ENCODE measurements at regions not wholly inside any gene's neighbourhood (a gene's known extent, or its start where the extent isn't known, plus 50 kb on each side); places are given as distances from the start of the nearest gene placed in this dataset.

- TF ChIP-seq GMEB1 (CRISPR knock-in tag; IDR thresholded peaks at IDR 0.05), result no peak
- no peak for TF ChIP-seq PCBP1 (IDR thresholded peaks at IDR 0.05; ENCODE audit: low read depth, low read length, poor library complexity, severe bottlenecking)
- no peak for TF ChIP-seq BCL6 (CRISPR knock-in tag; IDR thresholded peaks at IDR 0.05)
- no peak for TF ChIP-seq MBD1 (CRISPR knock-in tag; IDR thresholded peaks at IDR 0.05)
- no peak for TF ChIP-seq VEZF1 (CRISPR knock-in tag; IDR thresholded peaks at IDR 0.05)
- no peak for TF ChIP-seq CBFB (CRISPR knock-in tag; IDR thresholded peaks at IDR 0.05)
- TF ChIP-seq RFX7 (CRISPR knock-in tag; IDR thresholded peaks at IDR 0.05), result no peak
- no peak for TF ChIP-seq SRSF9 (IDR thresholded peaks at IDR 0.05; ENCODE audit: borderline replicate concordance, low read depth, low read length)
- no peak for TF ChIP-seq ZNF507 (tag; conservative IDR thresholded peaks at IDR 0.05)
- TF ChIP-seq ZNF561 (CRISPR knock-in tag; conservative IDR thresholded peaks at IDR 0.05), result no peak
These were observed 669.5 kb downstream of the SLCO4C1 start (continued) for GRCh38 chr5:101626572-101626971.

Measured in K562 (cell line).